GM13976 (cell line): ENCODE measurements at regions not wholly inside any gene's neighbourhood (a gene's known extent, or its start where the extent isn't known, plus 50 kb on each side); places are given as distances from the start of the nearest gene placed in this dataset.
A peak's percentile ranks its signal among the peaks of the same experiment; 100 is the strongest.

ENCODE experiments used
- DNase-seq: peaks from one replicate; pipeline ENCODE4 v3.0.0; 2012; ENCODE audit warnings: low spot score
- CTCF ChIP-seq: IDR thresholded peaks from 2 replicates; pipeline ENCODE4 v1.5.1; 2012; ENCODE audit warnings: borderline replicate concordance, mild to moderate bottlenecking; ENCODE audit not compliant: insufficient read depth; ENCODE audit errors: extremely low read depth, missing control alignments, control extremely low read depth
- in situ Hi-C: fragments of 300-500 bp; cut with MboI; formaldehyde crosslinking; loops from one replicate; pipeline ENCODE4 v1.12.0; 2022; ENCODE audit warnings: low sequenced_read_pairs, mixed read lengths, inconsistent platforms; ENCODE audit not compliant: unreplicated experiment

DNA sequence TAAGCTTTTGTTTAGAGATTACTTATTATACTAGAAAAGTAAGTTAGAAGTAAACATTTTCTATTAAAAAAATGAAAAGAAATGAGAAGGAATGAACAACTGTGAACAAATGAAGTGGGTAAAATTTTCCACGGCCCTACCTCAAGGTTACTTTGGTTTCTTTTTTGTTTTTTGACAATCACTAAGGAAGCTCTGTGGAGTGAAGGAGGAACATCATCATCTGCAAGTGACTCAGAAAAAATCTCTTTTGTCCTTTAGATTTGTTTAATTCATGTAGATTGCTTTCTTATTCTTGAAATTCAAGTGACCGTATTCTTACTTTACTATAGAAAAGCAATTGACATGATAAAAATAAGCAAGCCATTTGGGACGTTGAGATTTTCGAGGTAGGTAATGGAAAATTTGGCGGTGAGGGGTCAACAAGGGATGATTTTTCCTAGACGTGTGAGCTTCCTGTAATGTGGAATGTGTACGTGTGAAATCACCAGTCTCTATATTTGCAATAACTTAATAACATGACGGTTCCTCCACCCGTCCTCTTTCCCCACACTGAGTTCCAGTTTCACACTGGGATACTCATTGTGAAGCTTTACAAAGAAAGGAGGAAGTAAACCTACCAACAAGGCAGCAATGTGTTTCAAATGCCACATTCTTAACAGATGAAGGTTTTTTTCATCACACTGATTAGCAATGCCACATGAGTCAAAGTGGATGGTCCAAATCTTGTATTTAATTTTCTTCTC lies 62.3 kb upstream of the EGLN3 start:
- TF ChIP-seq CTCF, result no peak
- DNase-seq, result peak; percentile 61
- in situ Hi-C loops, result no loop called here

DNA sequence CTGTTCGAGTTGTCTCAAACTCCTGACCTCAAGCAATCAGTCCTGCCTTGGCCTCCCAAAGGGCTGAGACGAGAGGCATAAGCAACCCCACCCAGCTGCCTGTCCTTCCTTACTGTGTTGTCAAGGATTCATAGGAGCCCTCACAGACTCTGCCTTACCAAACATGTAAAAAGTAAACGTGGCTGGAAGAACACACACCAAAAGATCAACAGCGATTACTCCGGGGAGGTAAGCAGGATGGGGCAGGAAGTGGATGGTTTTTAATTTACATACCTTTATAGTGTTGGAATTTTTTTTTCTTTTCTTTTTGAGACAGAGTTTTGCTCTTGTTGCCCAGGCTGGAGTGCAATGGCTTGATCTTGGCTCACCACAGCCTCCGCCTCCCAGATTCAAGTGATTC lies 61.5 kb upstream of the EGLN3 start:
- in situ Hi-C loops, result no loop called here
- TF ChIP-seq CTCF, result no peak
- no peak for DNase-seq

- no peak for TF ChIP-seq CTCF
- DNase-seq, result no peak
- in situ Hi-C loops, result no loop called here
Measured at GRCh38 chr14:34009956-34010355, 59.1 kb upstream of the EGLN3 start.

DNA sequence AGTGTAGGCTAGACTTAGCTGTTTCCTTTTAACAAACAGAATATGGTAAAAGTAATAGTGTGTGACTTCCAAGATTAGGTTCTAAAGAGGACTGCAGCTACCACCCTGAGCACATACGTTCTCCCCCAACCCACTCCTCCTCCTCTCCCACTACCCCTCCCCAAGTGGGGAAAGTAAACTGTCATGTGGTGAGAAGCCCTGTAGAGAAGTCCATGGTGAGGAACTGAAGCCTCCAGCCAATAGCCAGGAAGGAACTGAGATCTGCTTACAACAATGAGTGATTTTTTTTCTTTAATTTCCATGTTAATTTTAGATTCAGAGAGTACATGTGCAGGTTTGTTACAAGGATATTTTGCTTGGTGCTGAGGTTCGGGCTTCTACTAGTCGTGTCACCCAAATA lies 57.0 kb upstream of the EGLN3 start:
- in situ Hi-C loops, result no loop called here
- TF ChIP-seq CTCF, result no peak
- DNase-seq, result no peak

- TF ChIP-seq CTCF, result no peak
- no peak for DNase-seq
- in situ Hi-C loops, result no loop called here
Measured at GRCh38 chr14:34005901-34006300, 55.0 kb upstream of the EGLN3 start.

DNA sequence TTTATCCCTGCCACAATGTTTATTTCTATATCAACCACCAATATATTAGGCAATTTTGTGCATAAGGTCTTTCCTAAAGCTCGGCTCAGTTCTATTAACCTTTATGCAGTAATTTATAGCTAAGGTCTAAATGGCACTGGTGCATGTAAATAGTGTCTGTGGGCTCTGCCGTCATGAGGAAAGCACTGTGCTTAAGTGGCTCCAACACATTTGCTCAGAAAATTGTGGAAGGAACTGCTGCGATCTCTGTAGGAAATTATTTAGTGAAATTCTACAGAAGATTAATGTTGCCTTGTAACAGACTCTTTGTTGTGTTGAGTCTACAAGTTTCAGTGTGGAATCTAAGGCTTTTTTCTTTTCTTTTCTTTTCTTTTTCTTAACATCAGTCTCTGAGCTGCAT lies 54.0 kb upstream of the EGLN3 start:
- no peak for DNase-seq
- no peak for TF ChIP-seq CTCF
- in situ Hi-C loops, result no loop called here
